HG03280 (cell line): ENCODE measurements at regions not wholly inside any gene's neighbourhood (a gene's known extent, or its start where the extent isn't known, plus 50 kb on each side); places are given as distances from the start of the nearest gene placed in this dataset.
"Not testable (repeated sequence)": the region's sequence is repeated elsewhere in the genome, so short reads cannot be mapped to it uniquely, and the experiment has no call there.

Experiments
- ATAC-seq: cut with Tn5 transposase; IDR thresholded peaks from one replicate; pipeline ENCODE4 v1.9.1; 2021; ENCODE audit warnings: mild to moderate bottlenecking, moderate library complexity; ENCODE audit not compliant: unreplicated experiment

- no peak for ATAC-seq
These were observed 228.0 kb upstream of the KIF2A start for GRCh38 chr5:62077823-62078550.

- ATAC-seq: no peak
These were observed 223.6 kb upstream of the KIF2A start for GRCh38 chr5:62082370-62082801.

GRCh38 chr5:62083247-62083646 lies 222.8 kb upstream of the KIF2A start:
- no peak for ATAC-seq

- no peak for ATAC-seq
These were observed 222.3 kb upstream of the KIF2A start for GRCh38 chr5:62083661-62084060.

DNA sequence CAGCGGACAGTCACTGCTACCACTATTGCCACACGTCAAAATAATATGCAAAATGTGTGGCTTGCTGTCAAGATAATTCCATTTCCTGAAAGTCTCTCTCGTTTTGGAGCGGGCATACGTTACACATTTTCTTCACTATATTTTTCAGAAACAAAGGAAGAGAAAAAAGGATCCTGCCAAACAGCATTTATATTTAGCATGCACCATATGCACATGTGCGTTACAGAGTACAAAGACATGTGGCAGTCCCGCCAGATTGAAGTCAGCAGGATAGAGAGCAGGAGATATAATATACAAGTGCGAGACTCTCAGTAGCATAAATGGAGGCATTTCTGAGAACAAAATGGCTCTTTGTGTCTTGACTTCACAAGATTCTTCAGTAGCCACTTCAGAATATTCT lies 221.6 kb upstream of the KIF2A start:
- ATAC-seq: no peak

DNA sequence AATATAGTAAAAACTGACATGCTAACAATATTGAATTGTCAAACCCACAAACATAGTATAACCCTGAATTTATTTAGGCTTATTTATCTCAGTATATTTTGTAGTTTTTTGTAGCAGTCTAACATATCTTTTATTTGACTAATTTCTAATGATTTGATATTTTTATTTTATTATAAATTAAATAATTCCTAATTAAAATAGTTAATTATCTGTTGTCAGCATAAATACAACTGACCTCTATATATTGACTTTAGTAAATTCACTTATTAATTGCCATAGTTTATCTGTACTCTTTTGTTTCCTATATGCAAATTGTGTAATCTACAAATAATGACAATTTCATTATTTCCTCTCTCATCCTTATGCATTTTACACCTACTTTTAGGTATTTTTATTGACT lies 215.1 kb upstream of the KIF2A start:
- no peak for ATAC-seq

- ATAC-seq: no peak
These were observed 212.6 kb upstream of the KIF2A start for GRCh38 chr5:62093411-62093810.

GRCh38 chr5:62093976-62094375 lies 212.0 kb upstream of the KIF2A start:
- ATAC-seq: no peak

GRCh38 chr5:62097361-62097760 lies 208.6 kb upstream of the KIF2A start:
- no peak for ATAC-seq

DNA sequence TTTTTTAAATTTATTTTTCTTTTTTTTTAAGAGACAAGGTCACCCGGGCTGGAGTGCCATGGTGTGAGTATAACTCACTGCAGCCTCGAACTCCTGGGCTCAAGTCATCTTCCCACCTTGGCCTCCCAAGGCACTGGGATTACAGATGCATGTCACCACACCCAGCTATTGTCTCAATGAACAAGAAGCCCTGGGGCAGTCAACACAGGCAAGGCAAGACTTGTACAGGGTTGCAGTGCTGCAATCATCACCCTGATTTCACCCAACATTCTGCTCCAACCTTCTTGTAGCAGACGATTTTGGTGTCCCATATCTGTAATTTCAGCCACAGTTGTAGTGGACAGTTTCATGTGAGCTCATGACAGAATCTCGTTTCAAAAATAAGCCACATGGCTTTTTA lies 205.8 kb upstream of the KIF2A start:
- ATAC-seq: no peak

DNA sequence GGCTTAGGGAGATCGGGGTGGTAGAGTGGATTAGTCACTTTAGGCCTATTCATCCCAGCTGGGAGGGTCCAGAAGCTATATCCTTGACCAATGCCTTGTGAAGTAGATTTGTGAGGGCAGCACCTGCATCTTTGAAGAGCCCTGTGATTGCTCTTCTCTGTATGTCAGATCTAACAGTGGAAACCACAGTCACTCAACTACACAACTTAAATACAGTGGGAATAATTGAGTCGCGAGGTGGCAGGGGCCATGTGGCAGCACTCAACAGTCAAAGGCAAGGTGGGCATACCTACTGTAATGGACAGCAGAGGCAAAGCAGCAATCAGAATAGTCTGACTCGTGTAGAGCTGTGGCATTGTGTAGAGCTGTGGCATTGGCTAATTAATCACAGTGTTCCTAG lies 202.1 kb upstream of the KIF2A start:
- not testable (repeated sequence) for ATAC-seq

GRCh38 chr5:62111428-62111827 lies 194.6 kb upstream of the KIF2A start:
- ATAC-seq: no peak

DNA sequence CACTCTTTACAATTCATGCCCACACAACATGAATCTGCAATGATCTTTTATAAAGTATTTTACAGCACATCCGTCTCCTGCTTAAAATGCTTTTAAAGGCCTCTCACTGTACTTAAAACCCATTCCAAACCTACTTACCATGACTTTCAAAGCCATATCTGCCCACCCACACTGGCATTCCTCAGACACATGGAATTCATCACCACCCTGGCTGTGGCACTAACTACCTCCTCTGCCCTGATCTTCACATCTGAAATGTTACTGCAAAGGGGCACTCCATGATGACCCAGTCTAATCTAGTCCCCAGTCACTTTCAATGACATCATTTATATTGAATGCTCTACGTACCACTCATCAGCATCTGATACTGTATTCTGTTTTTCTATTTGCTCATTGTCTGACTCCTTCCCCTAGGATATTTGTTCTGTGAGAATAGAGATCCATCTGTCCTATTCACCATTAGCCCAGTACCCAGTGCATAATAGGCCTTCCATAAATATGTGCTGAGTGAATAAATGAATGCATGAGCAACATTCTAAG lies 193.2 kb upstream of the KIF2A start:
- no peak for ATAC-seq

GRCh38 chr5:62115014-62115413 lies 191.0 kb upstream of the KIF2A start:
- no peak for ATAC-seq

DNA sequence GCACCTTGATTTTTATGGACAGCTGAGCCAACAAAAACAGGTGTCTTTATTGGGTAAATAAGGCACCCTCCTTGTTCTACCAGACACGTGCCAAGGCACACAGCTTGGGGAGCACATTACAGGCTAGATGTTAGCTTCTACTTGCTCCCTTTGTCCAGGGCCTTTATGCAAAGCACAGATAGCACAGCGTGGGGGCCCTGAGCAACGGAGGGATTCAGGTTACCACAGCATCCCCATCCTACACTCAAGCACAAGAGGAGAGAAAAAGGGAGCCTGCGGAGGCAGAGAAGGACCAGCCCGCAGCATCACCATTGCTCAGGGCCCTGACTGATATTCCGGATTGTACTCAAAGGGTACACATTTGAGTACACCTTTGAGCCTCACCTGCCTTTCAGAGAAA lies 181.7 kb upstream of the KIF2A start:
- no peak for ATAC-seq

- ATAC-seq: no peak
These were observed 179.9 kb upstream of the KIF2A start for GRCh38 chr5:62126090-62126489.

DNA sequence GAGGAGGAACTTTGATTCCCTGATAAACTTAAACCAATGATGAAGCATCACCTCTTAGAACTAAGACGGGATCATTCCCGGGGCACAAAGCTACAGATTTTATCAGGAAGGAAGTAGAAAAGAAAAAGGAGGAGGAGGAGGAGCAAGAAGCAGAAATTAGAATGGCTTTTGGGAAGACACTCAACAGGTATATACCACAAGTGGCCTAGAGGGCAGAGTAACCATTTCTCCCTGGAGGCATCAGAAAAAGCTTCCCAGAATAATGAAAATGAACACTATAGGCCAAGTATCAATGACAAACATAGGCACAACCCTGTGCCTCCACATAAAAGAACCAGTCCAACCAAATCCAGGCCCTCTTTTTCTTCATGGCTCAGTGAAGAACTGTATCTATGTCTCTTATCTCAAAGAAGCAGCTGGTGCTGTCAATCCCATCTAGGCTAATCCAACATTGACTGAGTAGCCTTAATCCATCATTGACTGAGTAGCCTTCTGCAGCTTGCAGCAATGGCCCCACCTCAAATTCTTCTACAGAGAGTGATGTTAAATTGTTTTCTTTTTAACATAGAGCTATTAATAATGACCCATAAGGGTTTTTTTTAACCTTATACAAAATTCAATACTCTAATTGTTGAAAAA lies 178.8 kb upstream of the KIF2A start:
- no peak for ATAC-seq

GRCh38 chr5:62130107-62130506 lies 175.9 kb upstream of the KIF2A start:
- ATAC-seq: no peak

DNA sequence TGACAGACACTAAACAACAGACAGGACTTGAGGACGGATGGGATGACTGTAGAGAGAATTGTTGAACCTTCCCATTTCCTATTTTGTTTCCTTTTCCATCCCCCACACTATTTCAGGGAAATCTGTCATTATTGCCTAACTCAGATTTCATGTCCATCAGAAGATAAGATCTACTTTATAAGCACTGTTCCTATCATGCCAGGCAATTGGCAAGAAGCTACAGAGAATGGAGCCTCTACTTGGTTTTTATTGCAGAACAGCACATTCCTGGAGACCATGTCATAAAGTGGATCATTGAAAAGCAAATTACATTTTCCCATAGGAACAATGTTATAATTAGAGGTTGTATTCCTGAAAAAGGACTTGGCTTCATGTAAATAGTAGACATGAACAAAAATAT lies 173.7 kb upstream of the KIF2A start:
- ATAC-seq: no peak

DNA sequence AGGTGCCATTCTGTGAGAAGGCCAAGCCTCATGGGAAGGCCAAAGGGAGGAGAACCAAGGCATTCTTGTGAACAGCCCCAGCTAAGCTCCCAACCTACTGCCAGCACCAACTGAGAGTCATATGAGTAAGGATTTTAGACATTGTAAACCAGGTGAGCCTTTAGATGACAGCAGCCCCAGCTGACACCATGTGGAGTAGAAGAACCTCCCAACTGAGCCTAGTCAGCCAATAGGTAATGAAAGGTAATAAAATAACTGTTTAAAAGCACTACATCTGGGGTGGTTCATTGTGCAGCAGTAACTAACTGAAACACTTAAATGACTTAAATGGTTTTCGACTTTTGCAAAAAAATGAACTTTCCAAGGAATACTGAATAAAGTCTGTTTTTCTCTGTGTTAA lies 172.6 kb upstream of the KIF2A start:
- no peak for ATAC-seq

GRCh38 chr5:62134811-62135210 lies 171.2 kb upstream of the KIF2A start:
- ATAC-seq: no peak

DNA sequence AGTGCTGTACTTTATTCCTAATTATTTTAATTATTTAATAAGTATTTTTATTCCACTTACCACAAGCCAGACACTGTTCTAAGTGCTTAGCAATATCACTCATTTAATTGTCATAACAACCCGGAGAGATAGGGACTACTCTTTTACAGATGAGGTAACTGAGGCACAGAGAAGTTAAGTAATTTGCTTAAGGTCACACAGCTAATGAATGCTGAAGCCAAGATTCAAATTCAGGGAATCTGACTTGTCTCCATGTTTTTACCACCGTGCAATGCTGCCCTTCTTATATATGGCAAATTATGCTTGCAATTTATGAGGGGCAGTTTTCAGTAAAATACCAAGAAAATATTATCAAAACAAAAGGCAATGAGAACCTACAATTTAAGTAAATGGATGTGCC lies 168.4 kb upstream of the KIF2A start:
- no peak for ATAC-seq
